ENCODE measurements at regions not wholly inside any gene's neighbourhood (a gene's known extent, or its start where the extent isn't known, plus 50 kb on each side); places are given as distances from the start of the nearest gene placed in this dataset.

GRCh38 chr22:35198738-35199137, 58.6 kb upstream of the HMGXB4 start:
- no peak overlapping the region for H3K4me3 Mint-ChIP-seq (ENCODE audit: unreplicated experiment)
- no peak overlapping the region for H3K27ac Mint-ChIP-seq (ENCODE audit: unreplicated experiment)
- H3K27me3 Mint-ChIP-seq (ENCODE audit: unreplicated experiment), result peaks cover 3% of the 10 kb centered on the region
- H3K36me3 Mint-ChIP-seq (ENCODE audit: low read depth, unreplicated experiment), result no peaks in the 10 kb centered on the region
- no peak for DNase-seq (ENCODE audit: low spot score)
- no peaks in the 10 kb centered on the region for H3K4me1 Mint-ChIP-seq (ENCODE audit: unreplicated experiment)
- H3K9me3 Mint-ChIP-seq (ENCODE audit: unreplicated experiment), result no peaks in the 10 kb centered on the region
- TF ChIP-seq, protein P1, sequence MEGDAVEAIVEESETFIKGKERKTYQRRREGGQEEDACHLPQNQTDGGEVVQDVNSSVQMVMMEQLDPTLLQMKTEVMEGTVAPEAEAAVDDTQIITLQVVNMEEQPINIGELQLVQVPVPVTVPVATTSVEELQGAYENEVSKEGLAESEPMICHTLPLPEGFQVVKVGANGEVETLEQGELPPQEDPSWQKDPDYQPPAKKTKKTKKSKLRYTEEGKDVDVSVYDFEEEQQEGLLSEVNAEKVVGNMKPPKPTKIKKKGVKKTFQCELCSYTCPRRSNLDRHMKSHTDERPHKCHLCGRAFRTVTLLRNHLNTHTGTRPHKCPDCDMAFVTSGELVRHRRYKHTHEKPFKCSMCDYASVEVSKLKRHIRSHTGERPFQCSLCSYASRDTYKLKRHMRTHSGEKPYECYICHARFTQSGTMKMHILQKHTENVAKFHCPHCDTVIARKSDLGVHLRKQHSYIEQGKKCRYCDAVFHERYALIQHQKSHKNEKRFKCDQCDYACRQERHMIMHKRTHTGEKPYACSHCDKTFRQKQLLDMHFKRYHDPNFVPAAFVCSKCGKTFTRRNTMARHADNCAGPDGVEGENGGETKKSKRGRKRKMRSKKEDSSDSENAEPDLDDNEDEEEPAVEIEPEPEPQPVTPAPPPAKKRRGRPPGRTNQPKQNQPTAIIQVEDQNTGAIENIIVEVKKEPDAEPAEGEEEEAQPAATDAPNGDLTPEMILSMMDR (IDR thresholded peaks at IDR 0.05; ENCODE audit: unreplicated experiment), result no peak

DNA sequence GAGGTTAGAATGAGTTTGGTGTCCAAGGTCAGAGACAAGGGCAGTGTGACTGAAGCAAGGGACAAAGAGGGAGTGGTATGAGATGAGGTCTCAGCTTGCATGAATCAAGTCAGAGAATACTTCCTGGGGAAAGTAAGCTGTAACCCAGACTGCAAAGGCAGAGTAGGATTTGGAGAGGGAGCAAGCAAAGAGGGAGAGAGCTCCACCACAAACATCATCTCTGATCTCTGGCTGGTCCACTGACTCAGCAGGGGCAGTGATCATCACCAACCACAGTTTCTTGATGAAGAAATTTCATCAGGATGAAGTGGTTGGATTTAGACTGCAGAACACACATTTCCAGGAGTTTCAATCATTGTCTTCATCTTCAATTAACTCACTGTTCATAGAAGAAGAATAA, 54.9 kb upstream of the HMGXB4 start:
- DNase-seq (ENCODE audit: low spot score), result no peak
- Mint-ChIP-seq H3K27me3 (ENCODE audit: unreplicated experiment) (peaks cover 3% of the 10 kb centered on the region), H3K27ac (ENCODE audit: unreplicated experiment) (no peak overlapping the region), H3K36me3 (ENCODE audit: low read depth, unreplicated experiment) (no peaks in the 10 kb centered on the region), H3K4me3 (ENCODE audit: unreplicated experiment) (no peak overlapping the region), H3K9me3 (ENCODE audit: unreplicated experiment) (no peaks in the 10 kb centered on the region), H3K4me1 (ENCODE audit: unreplicated experiment) (no peaks in the 10 kb centered on the region)
- TF ChIP-seq, protein P1 (IDR thresholded peaks at IDR 0.05; ENCODE audit: unreplicated experiment), result no peak

GRCh38 chr22:35203583-35203982, 53.7 kb upstream of the HMGXB4 start:
- no peak for DNase-seq (ENCODE audit: low spot score)
- no peaks in the 10 kb centered on the region for H3K4me1 Mint-ChIP-seq (ENCODE audit: unreplicated experiment)
- H3K27ac Mint-ChIP-seq (ENCODE audit: unreplicated experiment), result no peak overlapping the region
- H3K9me3 Mint-ChIP-seq (ENCODE audit: unreplicated experiment), result no peaks in the 10 kb centered on the region
- TF ChIP-seq, protein P1 (IDR thresholded peaks at IDR 0.05; ENCODE audit: unreplicated experiment), result no peak
- no peak overlapping the region for H3K4me3 Mint-ChIP-seq (ENCODE audit: unreplicated experiment)
- H3K36me3 Mint-ChIP-seq (ENCODE audit: low read depth, unreplicated experiment), result no peaks in the 10 kb centered on the region
- H3K27me3 Mint-ChIP-seq (ENCODE audit: unreplicated experiment), result peaks cover 3% of the 10 kb centered on the region

GRCh38 chr22:35204807-35205775, 52.2 kb upstream of the HMGXB4 start:
- Mint-ChIP-seq H3K4me3 (ENCODE audit: unreplicated experiment) (no peak overlapping the region), H3K27me3 (ENCODE audit: unreplicated experiment) (peaks cover 5% of the 10 kb centered on the region), H3K4me1 (ENCODE audit: unreplicated experiment) (no peaks in the 10 kb centered on the region), H3K36me3 (ENCODE audit: low read depth, unreplicated experiment) (no peaks in the 10 kb centered on the region), H3K27ac (ENCODE audit: unreplicated experiment) (no peak overlapping the region), H3K9me3 (ENCODE audit: unreplicated experiment) (no peaks in the 10 kb centered on the region)
- TF ChIP-seq, protein P1 (IDR thresholded peaks at IDR 0.05; ENCODE audit: unreplicated experiment), result no peak
- no peak for DNase-seq (ENCODE audit: low spot score)

DNA sequence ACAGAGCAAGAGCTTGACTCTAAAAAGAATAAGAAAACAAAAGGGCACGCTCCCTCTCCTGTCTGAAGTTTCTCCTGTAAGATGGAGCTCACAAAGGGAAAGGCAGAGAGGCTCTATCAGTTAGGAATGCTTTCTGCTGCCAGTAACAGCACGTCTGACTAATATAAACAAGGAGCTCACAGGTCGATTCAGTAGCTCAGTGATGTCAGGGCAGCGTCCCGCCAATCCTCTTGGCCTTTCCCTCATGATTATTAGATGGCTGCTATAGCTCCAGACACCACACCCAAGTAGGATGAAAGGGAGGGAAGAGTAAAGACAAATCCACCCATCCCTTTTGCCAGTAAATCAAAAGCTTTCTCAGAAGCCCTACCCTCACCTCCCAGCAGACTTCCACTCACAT, 51.3 kb upstream of the HMGXB4 start:
- Mint-ChIP-seq H3K9me3 (ENCODE audit: unreplicated experiment) (no peaks in the 10 kb centered on the region), H3K27me3 (ENCODE audit: unreplicated experiment) (peaks cover 5% of the 10 kb centered on the region), H3K36me3 (ENCODE audit: low read depth, unreplicated experiment) (no peaks in the 10 kb centered on the region), H3K4me1 (ENCODE audit: unreplicated experiment) (no peaks in the 10 kb centered on the region), H3K4me3 (ENCODE audit: unreplicated experiment) (no peak overlapping the region), H3K27ac (ENCODE audit: unreplicated experiment) (no peak overlapping the region)
- TF ChIP-seq, protein P1 (IDR thresholded peaks at IDR 0.05; ENCODE audit: unreplicated experiment), result no peak
- DNase-seq (ENCODE audit: low spot score), result no peak

Measured in endothelial cell (in vitro differentiated cells).